GM11168 (cell line): ENCODE measurements at regions not wholly inside any gene's neighbourhood (a gene's known extent, or its start where the extent isn't known, plus 50 kb on each side); places are given as distances from the start of the nearest gene placed in this dataset.

Source experiments
- in situ Hi-C: fragments of 300-500 bp; cut with MboI; formaldehyde crosslinking; loops from one replicate; pipeline ENCODE4 v1.12.0; 2022; ENCODE audit warnings: low sequenced_read_pairs; ENCODE audit not compliant: unreplicated experiment

DNA sequence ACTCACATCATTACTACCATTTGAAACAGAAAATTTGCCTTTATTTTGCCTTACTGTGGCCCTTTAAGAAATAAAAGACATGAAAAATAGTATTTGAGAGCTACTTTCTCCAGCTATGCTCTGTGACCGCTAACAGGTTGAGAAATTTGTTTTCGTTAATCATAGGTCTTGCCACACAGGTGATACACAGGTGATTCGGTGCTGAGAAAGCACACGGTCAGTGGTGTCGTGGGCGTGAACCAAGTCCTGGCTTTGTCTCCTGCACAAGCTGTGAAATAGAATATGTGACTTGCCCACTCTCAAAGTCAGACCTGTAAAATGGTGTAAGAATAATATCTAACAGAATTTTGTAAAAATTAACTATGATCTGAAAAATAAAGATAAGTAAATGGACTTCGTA lies 155.3 kb upstream of the SLC39A10 start:
- in situ Hi-C loops, result no loop called here

DNA sequence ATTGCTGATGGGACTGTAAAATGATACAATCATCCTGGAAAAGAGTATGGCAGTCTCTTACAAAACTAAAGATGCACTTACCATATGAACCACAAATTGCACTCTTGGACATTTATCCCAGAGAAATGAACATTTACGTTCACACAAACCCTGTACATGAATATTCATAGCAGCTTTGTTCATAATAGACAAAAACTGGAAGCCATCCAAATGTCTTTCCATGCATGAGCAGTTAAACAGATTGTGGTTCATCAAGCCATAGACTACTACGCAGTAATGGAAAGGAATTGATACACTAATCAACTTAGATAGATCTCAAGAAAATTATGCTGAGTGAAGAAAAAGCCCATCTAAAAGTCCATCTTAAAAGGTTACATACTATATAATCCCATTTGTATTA lies 156.1 kb upstream of the SLC39A10 start:
- in situ Hi-C loops, result no loop called here

DNA sequence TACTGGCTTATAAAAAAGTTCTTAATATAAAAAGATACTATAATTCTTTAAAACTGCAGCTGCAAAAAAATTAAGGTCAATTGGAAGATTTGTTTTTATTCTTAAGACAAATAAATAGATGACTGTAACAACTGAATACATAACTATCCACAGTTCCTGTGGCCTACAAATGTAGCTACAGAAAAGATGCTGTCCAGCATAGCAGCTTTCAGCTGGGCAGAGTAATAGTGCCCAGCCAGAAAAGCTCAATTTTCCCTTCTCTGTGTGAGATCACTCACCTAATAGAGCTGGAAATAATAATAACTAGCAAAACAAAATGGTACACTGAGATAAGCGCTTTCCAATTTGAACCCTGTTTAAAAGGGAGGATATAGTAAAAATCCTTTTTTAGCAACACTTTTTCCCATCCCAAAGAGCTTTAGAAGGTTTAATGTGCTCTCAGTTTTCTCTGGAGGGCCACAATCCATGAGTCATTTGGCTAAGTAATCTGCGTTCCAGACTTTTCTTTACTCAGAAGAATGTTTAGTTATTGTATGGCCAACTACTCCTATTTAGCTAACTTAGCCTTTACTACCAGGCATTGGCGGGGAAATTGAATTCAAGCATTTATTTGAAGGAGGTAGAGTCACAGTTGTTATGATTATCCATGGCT lies 158.1 kb upstream of the SLC39A10 start:
- in situ Hi-C loops, result loop anchor here (10.0 kb wide), 1 partner anchor 156 kb away; the partner anchor contains the start of gene SLC39A10

DNA sequence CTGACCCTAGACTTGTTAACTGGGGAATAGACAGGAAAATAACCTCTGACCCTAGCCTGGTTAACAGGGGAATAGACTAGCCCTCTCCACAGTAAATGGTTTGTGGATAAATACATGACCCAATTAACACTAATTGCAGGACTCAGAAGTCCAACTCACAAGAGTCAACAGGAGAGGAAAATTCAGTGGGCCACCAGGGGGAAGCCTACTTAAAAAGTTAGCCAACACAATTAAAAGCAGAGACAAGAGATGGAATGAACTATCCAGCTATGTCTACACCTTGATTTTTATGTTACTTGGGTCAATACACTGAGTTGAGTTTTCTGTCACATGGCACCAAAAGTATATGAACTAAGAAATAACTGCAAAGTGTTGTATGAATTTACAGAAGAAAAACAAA lies 158.8 kb upstream of the SLC39A10 start:
- in situ Hi-C loops, result loop anchor here (10.0 kb wide), 1 partner anchor 157 kb away; the partner anchor contains the start of gene SLC39A10

GRCh38 chr2:195496991-195497390 lies 160.0 kb upstream of the SLC39A10 start:
- in situ Hi-C loops, result loop anchor here (10.0 kb wide), 1 partner anchor 158 kb away; the partner anchor contains the start of gene SLC39A10

DNA sequence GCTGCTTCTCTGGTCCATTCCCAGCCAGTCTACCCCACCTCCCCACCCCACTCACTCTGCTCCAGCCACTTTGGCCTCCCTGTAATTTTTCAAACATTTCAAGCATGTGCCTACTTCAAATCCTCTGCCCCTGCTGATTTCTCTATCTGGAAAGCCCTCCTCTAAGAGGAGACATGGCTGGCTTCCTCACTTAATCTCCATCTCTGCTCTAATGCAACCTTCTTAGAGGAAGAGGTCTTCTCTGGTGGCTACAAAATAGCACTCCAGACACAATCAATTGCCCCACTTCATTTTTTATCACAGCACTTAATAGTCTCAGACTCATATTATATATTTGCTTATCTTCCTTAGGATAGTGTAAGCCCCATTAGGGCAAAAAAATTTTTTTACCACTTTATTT lies 161.1 kb upstream of the SLC39A10 start:
- in situ Hi-C loops, result loop anchor here (10.0 kb wide), 1 partner anchor 159 kb away; the partner anchor contains the start of gene SLC39A10

DNA sequence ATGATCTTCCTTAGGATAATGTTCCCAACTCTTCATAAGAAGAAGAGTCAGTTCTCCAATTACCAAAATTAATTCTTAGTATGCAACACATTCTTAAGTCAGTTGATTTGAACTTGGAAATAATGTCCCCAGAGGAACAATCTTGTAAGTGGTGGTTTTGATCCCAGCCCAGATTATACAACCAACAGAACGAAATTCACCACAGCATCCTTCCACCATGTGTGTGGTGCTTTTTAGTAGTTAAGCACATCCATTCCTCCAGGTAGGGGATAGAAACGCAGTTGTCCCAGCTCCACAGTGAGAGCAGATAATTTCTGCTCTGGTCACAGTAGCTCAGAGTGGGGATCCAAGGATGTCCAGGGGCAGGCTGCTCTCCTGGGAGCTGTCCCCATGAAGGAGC lies 161.7 kb upstream of the SLC39A10 start:
- in situ Hi-C loops, result loop anchor here (10.0 kb wide), 1 partner anchor 159 kb away; the partner anchor contains the start of gene SLC39A10

GRCh38 chr2:195494451-195494850 lies 162.6 kb upstream of the SLC39A10 start:
- in situ Hi-C loops, result loop anchor here (10.0 kb wide), 1 partner anchor 160 kb away; the partner anchor contains the start of gene SLC39A10

GRCh38 chr2:195493416-195493815 lies 163.6 kb upstream of the SLC39A10 start:
- in situ Hi-C loops, result loop anchor here (10.0 kb wide), 1 partner anchor 161 kb away; the partner anchor contains the start of gene SLC39A10

DNA sequence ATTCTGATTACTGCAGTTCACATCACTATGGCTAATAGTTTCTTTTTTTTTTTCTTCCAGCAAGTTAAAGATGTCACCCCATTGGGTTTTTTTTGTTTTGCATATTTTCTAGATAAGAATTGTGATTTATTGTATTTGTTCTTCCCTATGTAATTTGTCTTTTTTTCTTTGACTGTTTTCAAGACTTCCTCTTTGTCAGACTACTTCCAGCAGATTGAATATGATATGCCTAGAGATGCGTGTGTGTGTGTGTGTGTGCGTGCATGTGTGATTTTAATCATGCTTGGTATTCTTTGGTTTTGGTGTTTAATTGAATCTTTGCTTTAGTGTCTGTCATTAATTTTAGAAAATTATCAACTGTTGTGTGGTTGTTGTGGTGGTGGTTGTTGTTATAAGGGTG lies 166.7 kb upstream of the SLC39A10 start:
- in situ Hi-C loops, result loop anchor here (10.0 kb wide), 1 partner anchor 164 kb away; the partner anchor contains the start of gene SLC39A10

GRCh38 chr2:195489101-195489500 lies 167.9 kb upstream of the SLC39A10 start:
- in situ Hi-C loops, result no loop called here

DNA sequence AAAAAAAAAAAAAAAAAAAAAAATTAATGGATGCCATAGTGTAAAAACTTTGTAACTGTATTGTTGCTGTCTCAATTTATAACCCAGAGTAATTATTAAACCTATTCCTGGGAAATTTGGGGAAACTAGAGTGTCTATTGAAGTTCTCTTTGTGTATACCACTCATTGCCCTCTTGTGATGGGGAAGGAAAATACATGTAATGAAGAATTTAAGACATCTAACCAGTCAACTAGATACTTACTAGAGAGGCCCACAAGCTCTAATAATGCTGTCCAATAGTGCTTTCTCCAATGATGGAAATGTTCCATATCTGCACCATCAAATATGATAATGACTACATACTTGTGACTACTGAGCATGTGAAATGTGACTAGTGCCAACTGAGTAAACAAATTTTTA lies 168.5 kb upstream of the SLC39A10 start:
- in situ Hi-C loops, result no loop called here

- in situ Hi-C loops, result no loop called here
Measured at GRCh38 chr2:195486987-195487644, 169.9 kb upstream of the SLC39A10 start.

GRCh38 chr2:195486520-195486919 lies 170.5 kb upstream of the SLC39A10 start:
- in situ Hi-C loops, result no loop called here

- in situ Hi-C loops, result no loop called here
Measured at GRCh38 chr2:195482010-195482409, 175.0 kb upstream of the SLC39A10 start.

DNA sequence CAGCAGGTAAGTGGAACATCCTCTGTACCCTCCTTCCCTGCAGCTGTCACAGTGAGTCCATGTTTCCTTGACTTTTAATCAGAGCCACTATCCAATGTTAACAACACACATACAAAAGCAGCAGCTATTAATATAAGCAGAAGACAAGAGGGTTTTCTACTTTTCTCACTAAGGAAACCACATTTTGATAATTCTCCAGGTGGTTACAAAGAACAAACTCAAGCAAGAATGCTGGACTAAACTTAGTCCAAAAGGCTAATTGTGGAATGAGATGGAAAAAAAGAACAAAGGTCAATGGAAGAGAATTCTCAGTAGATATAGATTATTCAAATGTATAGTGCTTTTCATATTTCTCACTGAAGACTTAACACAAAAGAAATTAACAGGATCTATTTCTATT lies 176.9 kb upstream of the SLC39A10 start:
- in situ Hi-C loops, result no loop called here

- in situ Hi-C loops, result no loop called here
Measured at GRCh38 chr2:195479407-195479806, 177.6 kb upstream of the SLC39A10 start.

GRCh38 chr2:195477996-195478382 lies 179.0 kb upstream of the SLC39A10 start:
- in situ Hi-C loops, result no loop called here

GRCh38 chr2:195477248-195477995 lies 179.6 kb upstream of the SLC39A10 start:
- in situ Hi-C loops, result no loop called here

DNA sequence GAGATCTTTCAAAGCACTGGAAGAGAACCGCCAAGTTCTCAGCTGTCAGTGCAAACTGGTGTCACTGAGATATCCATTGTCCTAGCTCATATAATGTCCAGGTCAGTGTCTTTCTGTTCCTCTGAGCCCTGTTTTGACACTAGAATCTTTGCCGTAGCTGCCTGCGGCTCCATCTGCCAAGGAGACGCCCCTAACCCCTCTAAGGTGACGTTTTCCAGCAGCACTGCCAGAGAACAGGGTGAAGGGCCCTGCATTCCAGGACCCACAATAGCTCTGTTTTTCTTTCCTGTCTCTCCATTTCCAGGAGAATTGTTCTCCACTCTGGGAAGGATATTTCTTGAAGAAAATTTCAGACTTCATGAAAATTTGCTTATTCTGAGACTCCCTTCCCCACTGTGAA lies 181.7 kb upstream of the SLC39A10 start:
- in situ Hi-C loops, result no loop called here

DNA sequence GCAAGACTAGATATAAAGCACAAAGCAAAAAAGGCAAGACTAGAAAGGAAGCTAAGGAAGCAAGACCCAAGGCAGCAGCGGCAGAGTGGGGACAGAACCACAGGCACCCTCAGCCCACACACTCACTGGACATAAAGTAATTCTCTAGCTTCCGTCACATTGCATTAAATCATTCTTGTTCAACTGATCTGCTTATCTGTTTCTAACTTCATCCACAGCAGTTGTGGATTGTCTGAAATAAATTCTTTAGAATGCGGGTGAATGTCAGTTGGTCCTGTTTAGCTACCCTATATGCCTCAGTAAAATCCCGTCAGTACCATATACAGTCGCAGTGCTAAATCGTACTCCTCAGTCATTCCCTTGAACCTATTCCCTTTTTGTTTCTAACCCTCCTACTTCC lies 183.2 kb upstream of the SLC39A10 start:
- in situ Hi-C loops, result no loop called here
